Testis (tissue), 2 donors: ENCODE measurements at regions not wholly inside any gene's neighbourhood (a gene's known extent, or its start where the extent isn't known, plus 50 kb on each side); places are given as distances from the start of the nearest gene placed in this dataset.

ENCODE experiments used
- DNase-seq: peaks from one replicate; pipeline ENCODE4 v3.0.0-alpha.2; 2019
- H3K27ac ChIP-seq, 2 donors: fragments of 200-600 bp; sonication (generic); one replicate each; pipeline ENCODE4 v1.5.1; 2019
- H3K27me3 ChIP-seq: fragments of 200-600 bp; sonication (generic); one replicate; pipeline ENCODE4 v1.5.1; 2019
- H3K36me3 ChIP-seq: fragments of 200-600 bp; sonication (generic); one replicate; pipeline ENCODE4 v1.5.1; 2017; ENCODE audit warnings: low read depth; ENCODE audit errors: missing control alignments
- H3K4me1 ChIP-seq: fragments of 200-600 bp; sonication (generic); one replicate; pipeline ENCODE4 v1.5.1; 2019
- H3K4me3 ChIP-seq, 2 donors: fragments of 200-600 bp; sonication (generic); one replicate each; pipeline ENCODE4 v1.5.1; 2017 to 2019
- H3K9me3 ChIP-seq: fragments of 200-600 bp; sonication (generic); one replicate; pipeline ENCODE4 v1.5.1; 2017
- POLR2A ChIP-seq: fragments of 450-650 bp; IDR thresholded peaks from one replicate; pipeline ENCODE4 v1.6.1; 2017; ENCODE audit warnings: antibody characterized with exemption, mild to moderate bottlenecking, moderate library complexity
- WGBS, 2 donors: methylation state at CpG; one replicate each; pipeline ENCODE4 v1.1.5; 2018; 5-methylcytosine and 5-hydroxymethylcytosine counted together
- intact Hi-C: fragments of 100-400 bp; cut with DNase I; formaldehyde crosslinking; loops from one replicate; pipeline ENCODE4 v1.15.1; 2023; ENCODE audit warnings: low total_unique reads
- TF ChIP-seq, protein P1 (sequence below), 3 experiments: fragments of 450-650 bp in 2 of 3; fragments of 200-600 bp in 1 of 3; sonication (generic) in 1 of 3; IDR thresholded peaks; one replicate each; pipeline ENCODE4 v1.5.1; 2016 to 2019; ENCODE audit warnings: antibody characterized with exemption in 3 of 3, mild to moderate bottlenecking in 2 of 3, moderate library complexity in 1 of 3

DNA sequence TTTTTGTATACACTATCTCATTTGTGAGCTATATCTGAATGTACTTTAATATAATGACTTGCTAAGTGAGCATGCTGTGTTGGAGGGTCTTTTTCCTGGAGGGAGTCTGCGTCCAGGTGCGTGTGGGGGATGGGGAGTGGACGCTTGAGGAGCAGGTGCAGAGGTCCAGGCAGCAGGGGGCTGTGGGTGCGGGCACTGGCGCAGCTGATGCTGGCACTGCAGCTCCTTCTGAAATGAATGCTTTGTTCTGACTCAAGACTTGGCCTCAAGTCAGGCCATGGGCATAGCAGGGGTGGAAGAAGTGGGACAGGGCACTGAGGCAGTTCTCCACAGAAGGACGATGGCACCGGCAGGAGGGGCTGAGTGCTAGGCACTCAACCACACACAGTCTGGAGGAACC is 165.7 kb upstream of the IRX1 start:
- no peaks in the 10 kb centered on the region for H3K36me3 ChIP-seq
- DNase-seq: no peak
- WGBS, 2 donors: 59 to 71% methylated on average over 7 of the region's 7 CpGs
- H3K4me1 ChIP-seq: no peaks in the 10 kb centered on the region
- intact Hi-C loops: no loop called here
- no peak overlapping the region for H3K27ac ChIP-seq
- no peak overlapping the region for H3K4me3 ChIP-seq
- TF ChIP-seq, protein P1, sequence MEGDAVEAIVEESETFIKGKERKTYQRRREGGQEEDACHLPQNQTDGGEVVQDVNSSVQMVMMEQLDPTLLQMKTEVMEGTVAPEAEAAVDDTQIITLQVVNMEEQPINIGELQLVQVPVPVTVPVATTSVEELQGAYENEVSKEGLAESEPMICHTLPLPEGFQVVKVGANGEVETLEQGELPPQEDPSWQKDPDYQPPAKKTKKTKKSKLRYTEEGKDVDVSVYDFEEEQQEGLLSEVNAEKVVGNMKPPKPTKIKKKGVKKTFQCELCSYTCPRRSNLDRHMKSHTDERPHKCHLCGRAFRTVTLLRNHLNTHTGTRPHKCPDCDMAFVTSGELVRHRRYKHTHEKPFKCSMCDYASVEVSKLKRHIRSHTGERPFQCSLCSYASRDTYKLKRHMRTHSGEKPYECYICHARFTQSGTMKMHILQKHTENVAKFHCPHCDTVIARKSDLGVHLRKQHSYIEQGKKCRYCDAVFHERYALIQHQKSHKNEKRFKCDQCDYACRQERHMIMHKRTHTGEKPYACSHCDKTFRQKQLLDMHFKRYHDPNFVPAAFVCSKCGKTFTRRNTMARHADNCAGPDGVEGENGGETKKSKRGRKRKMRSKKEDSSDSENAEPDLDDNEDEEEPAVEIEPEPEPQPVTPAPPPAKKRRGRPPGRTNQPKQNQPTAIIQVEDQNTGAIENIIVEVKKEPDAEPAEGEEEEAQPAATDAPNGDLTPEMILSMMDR (IDR thresholded peaks at IDR 0.05): no peak
- no peak for TF ChIP-seq POLR2A
- no peaks in the 10 kb centered on the region for H3K9me3 ChIP-seq
- no peaks in the 10 kb centered on the region for H3K27me3 ChIP-seq

DNA sequence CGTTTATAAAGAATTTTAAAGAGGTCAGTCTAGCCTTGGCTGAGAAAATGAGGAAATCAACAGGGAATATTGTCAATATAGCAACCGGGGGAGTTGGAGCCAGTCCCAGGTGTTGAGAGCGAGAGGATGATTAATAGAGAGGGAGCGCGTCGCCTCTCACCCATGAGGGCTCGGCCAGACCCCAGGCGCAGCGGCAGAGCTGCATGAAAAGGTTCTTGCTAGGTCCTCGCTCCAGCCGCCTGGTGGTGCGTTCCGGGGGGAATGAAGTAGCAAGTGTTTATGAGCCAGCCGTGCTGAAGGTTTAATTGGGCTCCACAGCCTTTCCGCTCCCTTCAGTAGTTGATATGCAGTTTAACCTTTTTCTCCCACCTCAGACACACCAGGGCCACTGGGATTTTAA is 167.3 kb upstream of the IRX1 start:
- no peak for DNase-seq
- Histone ChIP-seq H3K4me3 (no peak overlapping the region), H3K9me3 (no peaks in the 10 kb centered on the region), H3K4me1 (no peaks in the 10 kb centered on the region), H3K36me3 (no peaks in the 10 kb centered on the region), H3K27me3 (no peaks in the 10 kb centered on the region), H3K27ac (no peak overlapping the region)
- TF ChIP-seq, protein P1 (IDR thresholded peaks at IDR 0.05): no peak
- no peak for TF ChIP-seq POLR2A
- WGBS, 2 donors: 25 to 50% methylated on average over 15 of the region's 15 CpGs
- intact Hi-C loops: no loop called here

DNA sequence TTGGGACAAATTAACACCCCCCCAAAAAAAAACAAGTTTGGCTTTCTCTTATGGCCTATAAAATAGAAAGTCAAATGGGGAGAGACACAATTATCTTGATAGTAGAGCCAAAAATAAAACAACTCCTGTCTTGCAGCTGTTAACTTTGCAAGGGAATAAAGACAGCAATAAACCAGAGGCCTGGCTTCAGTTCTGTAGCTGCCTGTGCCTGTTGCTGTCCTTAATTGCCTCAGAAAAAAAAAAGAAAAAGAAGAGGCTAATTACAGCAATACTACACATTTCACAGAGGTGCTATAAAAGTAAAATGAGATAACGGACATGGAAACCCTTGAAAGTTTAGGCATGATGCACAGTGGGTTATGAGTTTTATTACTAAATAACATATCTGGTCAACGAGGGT is 170.7 kb upstream of the IRX1 start:
- Histone ChIP-seq H3K4me1 (no peaks in the 10 kb centered on the region), H3K36me3 (no peaks in the 10 kb centered on the region), H3K4me3 (no peak overlapping the region), H3K27me3 (no peaks in the 10 kb centered on the region), H3K27ac (no peak overlapping the region), H3K9me3 (no peaks in the 10 kb centered on the region)
- 28 to 47% methylated on average over 2 of the region's 2 CpGs for WGBS, 2 donors
- no peak for DNase-seq
- intact Hi-C loops: no loop called here
- TF ChIP-seq, protein P1 (IDR thresholded peaks at IDR 0.05): no peak
- no peak for TF ChIP-seq POLR2A

DNA sequence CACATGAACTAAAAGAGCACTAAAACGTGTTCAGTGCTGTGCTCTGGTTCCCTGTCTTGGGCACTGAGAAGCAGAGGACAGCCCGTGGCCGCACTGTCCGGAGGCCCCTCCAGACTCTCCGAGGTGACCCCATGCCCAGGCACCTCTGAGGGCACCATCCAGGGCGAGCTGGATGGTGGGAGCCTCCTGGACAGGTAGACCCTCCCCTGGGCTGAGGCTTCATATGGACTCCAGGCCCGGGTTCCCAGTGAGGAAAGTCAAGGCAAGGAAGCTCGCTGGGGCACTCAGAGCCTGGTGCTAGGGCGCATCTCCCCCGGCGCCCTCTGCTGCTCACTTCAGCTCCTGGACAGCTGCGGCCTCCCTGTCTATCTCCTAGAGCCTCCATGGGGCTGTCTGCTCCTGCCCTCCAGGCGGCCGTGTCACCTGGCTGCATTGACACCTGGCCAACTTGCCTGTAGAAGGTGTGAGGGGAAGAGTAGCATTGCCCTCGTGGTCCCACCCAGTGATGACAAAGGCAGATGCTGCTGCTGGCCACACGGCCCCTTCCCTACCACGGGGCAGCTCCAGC is 178.2 kb upstream of the IRX1 start:
- 78 to 80% methylated on average over 8 to 17 of the region's 17 CpGs for WGBS, 2 donors
- no peak overlapping the region for H3K27ac ChIP-seq
- DNase-seq: no peak
- intact Hi-C loops: no loop called here
- no peaks in the 10 kb centered on the region for H3K36me3 ChIP-seq
- no peaks in the 10 kb centered on the region for H3K9me3 ChIP-seq
- TF ChIP-seq POLR2A: no peak
- TF ChIP-seq, protein P1 (IDR thresholded peaks at IDR 0.05): no peak
- H3K4me3 ChIP-seq: no peak overlapping the region
- no peaks in the 10 kb centered on the region for H3K4me1 ChIP-seq
- no peaks in the 10 kb centered on the region for H3K27me3 ChIP-seq

DNA sequence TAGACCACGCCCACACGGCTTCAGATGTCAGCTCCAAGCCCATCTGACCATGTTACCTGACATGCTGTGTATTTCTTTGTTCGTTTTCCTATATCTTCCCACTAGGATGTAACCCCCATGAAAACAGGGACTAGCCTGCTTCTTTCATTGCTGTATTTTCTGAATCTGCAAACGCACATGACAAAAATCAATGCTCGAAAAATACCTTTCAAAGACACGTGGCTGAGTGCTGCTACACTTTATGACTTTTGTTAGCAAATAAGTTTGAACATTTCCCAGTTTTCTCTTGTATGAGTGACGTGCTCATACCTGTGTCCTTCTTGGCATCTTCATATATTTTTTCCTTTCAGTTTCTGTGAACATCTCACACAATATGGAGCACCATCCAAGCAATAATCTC is 181.3 kb upstream of the IRX1 start:
- H3K27me3 ChIP-seq: no peaks in the 10 kb centered on the region
- no peaks in the 10 kb centered on the region for H3K36me3 ChIP-seq
- no peaks in the 10 kb centered on the region for H3K9me3 ChIP-seq
- no peak overlapping the region for H3K27ac ChIP-seq
- no peak for TF ChIP-seq POLR2A
- TF ChIP-seq, protein P1 (IDR thresholded peaks at IDR 0.05): no peak
- 70 to 74% methylated on average over 7 of the region's 7 CpGs for WGBS, 2 donors
- no peak for DNase-seq
- H3K4me1 ChIP-seq: no peaks in the 10 kb centered on the region
- intact Hi-C loops: no loop called here
- no peak overlapping the region for H3K4me3 ChIP-seq
